HEK293 (cell line): ENCODE measurements at regions not wholly inside any gene's neighbourhood (a gene's known extent, or its start where the extent isn't known, plus 50 kb on each side); places are given as distances from the start of the nearest gene placed in this dataset.
"Not testable (repeated sequence)": the region's sequence is repeated elsewhere in the genome, so short reads cannot be mapped to it uniquely, and the experiment has no call there.

Experiments
- CTCF ChIA-PET: fragments of 350-600 bp; formaldehyde crosslinking; extraction: SDS; loops from one replicate; lab custom pipeline; 2021; ENCODE audit warnings: antibody characterized with exemption; lab: Yijun Ruan, JAX
- POLR2A ChIA-PET: fragments of 300-600 bp; formaldehyde crosslinking; extraction: SDS; loops from one replicate; lab custom pipeline; 2020; ENCODE audit warnings: antibody characterized with exemption, inconsistent platforms; lab: Yijun Ruan, JAX
- H3K27ac ChIP-seq: fragments of 200-500 bp; sonication (Bioruptor generic); 2 replicates; pipeline ENCODE4 v1.5.1; 2014; ENCODE audit warnings: low read depth, low read length, control low read depth, inconsistent platforms; ENCODE audit errors: extremely low read depth
- H3K36me3 ChIP-seq, 2 experiments: fragments of 200-500 bp in 1 of 2; sonication (Bioruptor generic) in 1 of 2; 1 replicate in 1 of 2; 2 replicates in 1 of 2; pipeline ENCODE4 v1.5.1; 2014 to 2017; ENCODE audit warnings: inconsistent platforms in 2 of 2, low read length in 2 of 2; ENCODE audit not compliant: control insufficient read depth in 2 of 2, insufficient read depth in 1 of 2
- H3K4me1 ChIP-seq: fragments of 200-500 bp; sonication (Bioruptor generic); 2 replicates; pipeline ENCODE4 v1.5.1; 2014; ENCODE audit warnings: mild to moderate bottlenecking, low read length, inconsistent platforms; ENCODE audit not compliant: control insufficient read depth, insufficient read depth
- H3K4me3 ChIP-seq: 2 replicates; pipeline ENCODE4 v1.5.1; 2011; ENCODE audit warnings: low read depth, mild to moderate bottlenecking, control low read depth, low read length, moderate library complexity
- H3K9me3 ChIP-seq: fragments of 200-500 bp; sonication (Bioruptor generic); 2 replicates; pipeline ENCODE4 v1.5.1; 2014; ENCODE audit warnings: low read depth, low read length, inconsistent platforms; ENCODE audit not compliant: control insufficient read depth, insufficient read depth
- GLIS1 ChIP-seq: fragments of 450-650 bp; formaldehyde crosslinking; IDR thresholded peaks from 2 replicates; pipeline ENCODE4 v1.5.1; 2016; ENCODE audit warnings: missing biosample characterization, missing genetic modification characterization
- HOXC10 ChIP-seq: sonication (generic); formaldehyde crosslinking; IDR thresholded peaks from 2 replicates; pipeline ENCODE4 v1.8.1; 2023; ENCODE audit warnings: mild to moderate bottlenecking, missing genetic modification reagents
- KLF8 ChIP-seq: fragments of 450-650 bp; formaldehyde crosslinking; IDR thresholded peaks from 2 replicates; pipeline ENCODE4 v1.5.1; 2016; ENCODE audit warnings: missing biosample characterization, missing genetic modification characterization
- ZBTB11 ChIP-seq: fragments of 450-650 bp; formaldehyde crosslinking; conservative IDR thresholded peaks from 2 replicates; pipeline ENCODE4 v1.5.1; 2016; ENCODE audit warnings: low read depth, missing biosample characterization, missing genetic modification characterization
- ZFP69B ChIP-seq: fragments of 450-650 bp; formaldehyde crosslinking; IDR thresholded peaks from 2 replicates; pipeline ENCODE4 v1.5.1; 2016; ENCODE audit warnings: missing biosample characterization, missing genetic modification characterization
- ZNF148 ChIP-seq: fragments of 450-650 bp; formaldehyde crosslinking; IDR thresholded peaks from 2 replicates; pipeline ENCODE4 v1.5.0; 2017; ENCODE audit warnings: missing biosample characterization, missing genetic modification characterization, borderline replicate concordance
- ZNF155 ChIP-seq: fragments of 450-650 bp; formaldehyde crosslinking; IDR thresholded peaks from 2 replicates; pipeline ENCODE4 v1.5.1; 2016; ENCODE audit warnings: missing biosample characterization, missing genetic modification characterization
- ZNF18 ChIP-seq: fragments of 450-650 bp; formaldehyde crosslinking; IDR thresholded peaks from 2 replicates; pipeline ENCODE4 v1.5.1; 2016; ENCODE audit warnings: missing biosample characterization, missing genetic modification characterization
- ZNF292 ChIP-seq: fragments of 450-650 bp; formaldehyde crosslinking; IDR thresholded peaks from 2 replicates; pipeline ENCODE4 v1.5.1; 2016; ENCODE audit warnings: low read depth, missing biosample characterization, missing genetic modification characterization, borderline replicate concordance
- ZNF391 ChIP-seq: fragments of 450-650 bp; formaldehyde crosslinking; IDR thresholded peaks from 2 replicates; pipeline ENCODE4 v1.5.1; 2016; ENCODE audit warnings: low read depth, missing biosample characterization, missing genetic modification characterization, borderline replicate concordance
- ZNF449 ChIP-seq: fragments of 450-650 bp; formaldehyde crosslinking; IDR thresholded peaks from 2 replicates; pipeline ENCODE4 v1.5.1; 2017; ENCODE audit warnings: missing biosample characterization, mild to moderate bottlenecking, missing genetic modification characterization, moderate library complexity
- ZNF501 ChIP-seq: fragments of 450-650 bp; formaldehyde crosslinking; IDR thresholded peaks from 2 replicates; pipeline ENCODE4 v1.5.1; 2016; ENCODE audit warnings: missing biosample characterization, missing genetic modification characterization
- ZNF521 ChIP-seq: fragments of 450-650 bp; formaldehyde crosslinking; IDR thresholded peaks from 2 replicates; pipeline ENCODE4 v1.5.1; 2017; ENCODE audit warnings: missing biosample characterization, mild to moderate bottlenecking, missing genetic modification characterization
- ZNF561 ChIP-seq: fragments of 450-650 bp; IDR thresholded peaks from 2 replicates; pipeline ENCODE4 v1.5.1; 2018; ENCODE audit warnings: missing biosample characterization, missing genetic modification characterization, borderline replicate concordance
- ZNF571 ChIP-seq: fragments of 450-650 bp; formaldehyde crosslinking; IDR thresholded peaks from 2 replicates; pipeline ENCODE4 v1.5.0; 2017; ENCODE audit warnings: missing biosample characterization, missing genetic modification characterization
- ZNF596 ChIP-seq: fragments of 450-650 bp; IDR thresholded peaks from 2 replicates; pipeline ENCODE4 v1.5.0; 2018; ENCODE audit warnings: missing biosample characterization, mild to moderate bottlenecking, missing genetic modification characterization, moderate library complexity

- no peak overlapping the region for H3K4me3 ChIP-seq
- no peak overlapping the region for H3K27ac ChIP-seq
- POLR2A ChIA-PET, result no interaction called here
- no peaks in the 10 kb centered on the region for H3K36me3 ChIP-seq
- H3K9me3 ChIP-seq, result no peaks in the 10 kb centered on the region
- CTCF ChIA-PET, result interaction anchor here (0.9 kb wide), 1 partner anchor 21 kb away, joined by 3 read pairs; no protein-coding TSS in a partner anchor
- TF ChIP-seq ZNF571 (tag by site-specific recombination), result no peak
- TF ChIP-seq ZNF501 (tag by site-specific recombination), result no peak
- TF ChIP-seq, all 188 proteins: peak for 0
- H3K4me1 ChIP-seq, result no peaks in the 10 kb centered on the region
These were observed 333.6 kb downstream of the METTL4 start for GRCh38 chr18:2237706-2238105.

- Histone ChIP-seq H3K4me3 (no peak overlapping the region), H3K36me3 (no peaks in the 10 kb centered on the region), H3K27ac (no peak overlapping the region), H3K4me1 (no peaks in the 10 kb centered on the region), H3K9me3 (no peaks in the 10 kb centered on the region)
- ChIA-PET POLR2A (no interaction called here), CTCF (interaction anchor here (0.7 to 1.5 kb wide), 2 partner anchors 16 to 307 kb away, joined by 3 to 9 read pairs; no protein-coding TSS in a partner anchor)
- TF ChIP-seq GLIS1 (tag by site-specific recombination) (no peak), ZNF449 (no peak)
- TF ChIP-seq, all 188 proteins: peak for 0
These were observed 331.0 kb downstream of the METTL4 start for GRCh38 chr18:2240311-2240705.

GRCh38 chr18:2244641-2245040, 326.7 kb downstream of the METTL4 start:
- CTCF ChIA-PET, result no interaction called here
- no peak for TF ChIP-seq ZNF561 (tag by site-specific recombination)
- TF ChIP-seq ZNF292 (tag by site-specific recombination), result no peak
- TF ChIP-seq ZNF155 (tag by site-specific recombination), result no peak
- no peak for TF ChIP-seq ZNF148 (tag by site-specific recombination)
- TF ChIP-seq ZNF391, result no peak
- TF ChIP-seq HOXC10, result no peak
- no peak for TF ChIP-seq ZBTB11 (tag by site-specific recombination)
- no peak for TF ChIP-seq ZNF521 (tag by site-specific recombination)
- TF ChIP-seq ZNF596 (tag by site-specific recombination), result no peak
- no peak for TF ChIP-seq ZNF18 (tag by site-specific recombination)
- TF ChIP-seq KLF8 (tag by site-specific recombination), result no peak
- TF ChIP-seq ZFP69B, result no peak

GRCh38 chr18:2247101-2247500, 324.2 kb downstream of the METTL4 start:
- not testable (repeated sequence) for H3K27ac ChIP-seq

More at GRCh38 chr18:2244641-2245040, 326.7 kb downstream of the METTL4 start:
- Histone ChIP-seq H3K4me3 (no peak overlapping the region), H3K4me1 (no peaks in the 10 kb centered on the region), H3K27ac (no peak overlapping the region), H3K9me3 (no peaks in the 10 kb centered on the region), H3K36me3 (no peaks in the 10 kb centered on the region)
- POLR2A ChIA-PET, result no interaction called here

More at GRCh38 chr18:2247101-2247500, 324.2 kb downstream of the METTL4 start:
- H3K4me1 ChIP-seq, POLR2A ChIA-PET, CTCF ChIA-PET, H3K4me3 ChIP-seq, H3K9me3 ChIP-seq, H3K36me3 ChIP-seq: not testable (repeated sequence)
